ENCODE measurements at regions not wholly inside any gene's neighbourhood (a gene's known extent, or its start where the extent isn't known, plus 50 kb on each side); places are given as distances from the start of the nearest gene placed in this dataset.

GRCh38 chr21:16644685-16645084 lies 868.2 kb upstream of the CXADR start:
- DNase-seq (ENCODE audit: low read depth): no peak
- no peak for TF ChIP-seq CTCF (IDR thresholded peaks at IDR 0.05; ENCODE audit: insufficient read depth, low read depth, low read length, missing control alignments)
- no peak overlapping the region for H3K4me3 ChIP-seq (ENCODE audit: low read depth, low read length)

DNA sequence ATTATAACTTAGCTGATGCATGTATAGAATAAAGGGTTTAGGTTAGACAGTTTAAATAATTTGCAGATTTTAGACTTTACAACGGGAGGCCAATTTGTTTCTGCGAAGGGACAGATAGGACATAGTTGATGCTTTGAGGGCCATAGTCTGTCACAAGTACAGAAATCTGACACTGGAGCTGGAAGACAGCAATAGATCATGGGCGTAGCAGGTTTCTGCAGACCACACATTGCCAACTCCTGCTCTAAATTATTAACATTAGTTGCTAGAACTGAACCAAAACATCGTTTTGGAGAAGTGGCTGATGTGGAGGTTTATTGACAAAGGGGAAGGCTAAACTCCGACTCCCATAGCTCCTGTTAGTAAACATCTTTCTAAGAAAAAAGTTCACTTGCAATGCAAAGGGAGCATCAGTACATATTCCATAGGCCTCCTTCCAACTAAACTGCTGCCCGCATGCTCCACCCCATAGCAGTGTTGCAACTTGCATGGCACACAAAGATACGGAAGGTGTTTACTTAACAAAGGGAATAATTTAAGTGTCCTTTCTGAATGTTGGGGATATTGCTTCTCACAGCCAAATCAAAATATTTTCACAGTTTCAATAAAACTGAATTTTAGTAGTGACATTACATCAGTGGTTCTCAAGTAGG lies 862.0 kb upstream of the CXADR start:
- no peak for TF ChIP-seq CTCF (IDR thresholded peaks at IDR 0.05; ENCODE audit: insufficient read depth, low read depth, low read length, missing control alignments)
- H3K4me3 ChIP-seq (ENCODE audit: low read depth, low read length): no peak overlapping the region
- DNase-seq (ENCODE audit: low read depth): no peak

- no peak overlapping the region for H3K4me3 ChIP-seq (ENCODE audit: low read depth, low read length)
- no peak for TF ChIP-seq CTCF (IDR thresholded peaks at IDR 0.05; ENCODE audit: insufficient read depth, low read depth, low read length, missing control alignments)
- DNase-seq (ENCODE audit: low read depth): no peak
Measured at GRCh38 chr21:16651956-16652355, 860.9 kb upstream of the CXADR start.

DNA sequence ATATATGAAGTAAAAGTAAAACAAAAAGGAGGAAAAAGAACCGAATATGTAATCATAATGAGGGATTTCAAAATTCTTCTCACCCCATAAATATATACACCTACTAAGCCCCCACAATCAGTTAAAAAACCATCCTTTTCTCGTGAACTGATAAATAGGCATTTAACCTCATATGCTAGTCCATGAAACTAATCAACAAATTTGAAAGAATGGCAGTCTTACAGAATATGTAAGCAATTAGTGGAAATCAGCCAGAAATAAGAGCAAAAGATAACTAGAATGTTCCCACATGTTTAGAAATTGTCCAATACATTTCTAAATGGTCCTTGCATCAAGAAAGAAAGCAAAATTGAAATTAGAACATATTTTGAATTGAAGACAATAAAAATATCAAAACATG lies 849.4 kb upstream of the CXADR start:
- no peak for DNase-seq (ENCODE audit: low read depth)
- no peak overlapping the region for H3K4me3 ChIP-seq (ENCODE audit: low read depth, low read length)
- no peak for TF ChIP-seq CTCF (IDR thresholded peaks at IDR 0.05; ENCODE audit: insufficient read depth, low read depth, low read length, missing control alignments)

DNA sequence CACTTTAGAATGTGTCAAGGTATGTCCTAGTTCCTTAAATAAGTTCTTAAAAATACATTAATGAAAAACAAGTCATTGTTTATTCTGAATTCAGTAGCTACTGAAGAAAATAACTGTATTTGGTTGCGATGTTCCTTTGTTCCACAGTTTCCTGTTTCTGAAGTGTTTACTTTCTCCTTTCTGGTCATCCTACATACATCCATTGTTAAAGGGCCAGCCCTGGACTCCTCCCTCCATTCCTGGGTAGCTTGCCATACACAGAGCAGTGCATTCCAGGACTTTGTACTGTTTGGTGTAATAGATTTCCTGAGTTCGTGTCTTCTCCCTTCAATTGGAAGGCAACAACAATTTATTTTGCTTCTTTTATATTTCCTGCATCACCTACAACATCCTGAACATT lies 845.4 kb upstream of the CXADR start:
- no peak for TF ChIP-seq CTCF (IDR thresholded peaks at IDR 0.05; ENCODE audit: insufficient read depth, low read depth, low read length, missing control alignments)

GRCh38 chr21:16674949-16675348 lies 837.9 kb upstream of the CXADR start:
- no peak for DNase-seq (ENCODE audit: low read depth)
- TF ChIP-seq CTCF (IDR thresholded peaks at IDR 0.05; ENCODE audit: insufficient read depth, low read depth, low read length, missing control alignments): no peak
- H3K4me3 ChIP-seq (ENCODE audit: low read depth, low read length): no peak overlapping the region

More for the DNA sequence above, 845.4 kb upstream of the CXADR start:
- no peak for DNase-seq (ENCODE audit: low read depth)
- H3K4me3 ChIP-seq (ENCODE audit: low read depth, low read length): no peak overlapping the region

- DNase-seq (ENCODE audit: low read depth): no peak
- no peak overlapping the region for H3K4me3 ChIP-seq (ENCODE audit: low read depth, low read length)
- no peak for TF ChIP-seq CTCF (IDR thresholded peaks at IDR 0.05; ENCODE audit: insufficient read depth, low read depth, low read length, missing control alignments)
Measured at GRCh38 chr21:16676391-16676790, 836.5 kb upstream of the CXADR start.
